HFFc6 (cell line): ENCODE measurements at regions not wholly inside any gene's neighbourhood (a gene's known extent, or its start where the extent isn't known, plus 50 kb on each side); places are given as distances from the start of the nearest gene placed in this dataset.

ENCODE experiments used
- DNase-seq: peaks from one replicate; pipeline ENCODE4 v3.0.0-alpha.2; 2018
- H3K27ac Mint-ChIP-seq: 2 replicates; pipeline ENCODE4 v1.8.0; 2020; ENCODE audit warnings: mild to moderate bottlenecking, mixed read lengths
- H3K27me3 Mint-ChIP-seq: 2 replicates; pipeline ENCODE4 v1.8.0; 2021; ENCODE audit warnings: mild to moderate bottlenecking, moderate library complexity, mixed read lengths; ENCODE audit not compliant: insufficient read depth
- H3K36me3 Mint-ChIP-seq: 2 replicates; pipeline ENCODE4 v1.8.0; 2021; ENCODE audit warnings: low read depth, mixed read lengths
- H3K4me1 Mint-ChIP-seq: 2 replicates; pipeline ENCODE4 v1.8.0; 2020; ENCODE audit warnings: low read depth, mixed read lengths
- H3K4me3 Mint-ChIP-seq: 2 replicates; pipeline ENCODE4 v1.8.0; 2020; ENCODE audit warnings: mild to moderate bottlenecking, moderate library complexity, mixed read lengths
- H3K9me3 Mint-ChIP-seq: 2 replicates; pipeline ENCODE4 v1.8.0; 2020; ENCODE audit warnings: mild to moderate bottlenecking, mixed read lengths
- TF ChIP-seq, protein P1 (sequence below): fragments of 200-600 bp; sonication (generic); IDR thresholded peaks from 2 replicates; pipeline ENCODE4 v1.5.0; 2021; ENCODE audit warnings: antibody characterized with exemption, mild to moderate bottlenecking

DNA sequence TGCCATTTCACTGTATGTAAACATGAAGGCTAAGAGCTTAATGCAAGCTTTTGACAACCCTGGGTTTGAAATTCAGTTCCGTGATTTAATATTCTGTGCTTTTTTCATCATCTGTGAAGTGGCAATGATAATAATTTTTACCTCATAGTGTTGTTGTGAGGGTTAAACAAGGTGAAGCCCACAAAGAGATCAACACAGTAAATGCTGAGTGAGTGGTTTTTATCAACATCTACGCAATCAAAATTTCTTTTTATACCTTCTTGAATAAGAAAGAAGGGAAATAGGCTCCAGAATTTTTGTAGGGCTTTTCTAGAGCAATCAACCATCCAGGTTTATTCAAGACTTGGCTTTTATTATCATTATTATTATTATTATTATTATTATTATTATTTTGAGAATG is 490.8 kb downstream of the SOX5 start:
- Mint-ChIP-seq H3K9me3 (peaks cover 38% of the 10 kb centered on the region), H3K27me3 (no peaks in the 10 kb centered on the region), H3K36me3 (no peaks in the 10 kb centered on the region), H3K27ac (no peak overlapping the region), H3K4me1 (no peaks in the 10 kb centered on the region), H3K4me3 (no peak overlapping the region)
- TF ChIP-seq, protein P1, sequence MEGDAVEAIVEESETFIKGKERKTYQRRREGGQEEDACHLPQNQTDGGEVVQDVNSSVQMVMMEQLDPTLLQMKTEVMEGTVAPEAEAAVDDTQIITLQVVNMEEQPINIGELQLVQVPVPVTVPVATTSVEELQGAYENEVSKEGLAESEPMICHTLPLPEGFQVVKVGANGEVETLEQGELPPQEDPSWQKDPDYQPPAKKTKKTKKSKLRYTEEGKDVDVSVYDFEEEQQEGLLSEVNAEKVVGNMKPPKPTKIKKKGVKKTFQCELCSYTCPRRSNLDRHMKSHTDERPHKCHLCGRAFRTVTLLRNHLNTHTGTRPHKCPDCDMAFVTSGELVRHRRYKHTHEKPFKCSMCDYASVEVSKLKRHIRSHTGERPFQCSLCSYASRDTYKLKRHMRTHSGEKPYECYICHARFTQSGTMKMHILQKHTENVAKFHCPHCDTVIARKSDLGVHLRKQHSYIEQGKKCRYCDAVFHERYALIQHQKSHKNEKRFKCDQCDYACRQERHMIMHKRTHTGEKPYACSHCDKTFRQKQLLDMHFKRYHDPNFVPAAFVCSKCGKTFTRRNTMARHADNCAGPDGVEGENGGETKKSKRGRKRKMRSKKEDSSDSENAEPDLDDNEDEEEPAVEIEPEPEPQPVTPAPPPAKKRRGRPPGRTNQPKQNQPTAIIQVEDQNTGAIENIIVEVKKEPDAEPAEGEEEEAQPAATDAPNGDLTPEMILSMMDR = no peak
- DNase-seq = no peak

DNA sequence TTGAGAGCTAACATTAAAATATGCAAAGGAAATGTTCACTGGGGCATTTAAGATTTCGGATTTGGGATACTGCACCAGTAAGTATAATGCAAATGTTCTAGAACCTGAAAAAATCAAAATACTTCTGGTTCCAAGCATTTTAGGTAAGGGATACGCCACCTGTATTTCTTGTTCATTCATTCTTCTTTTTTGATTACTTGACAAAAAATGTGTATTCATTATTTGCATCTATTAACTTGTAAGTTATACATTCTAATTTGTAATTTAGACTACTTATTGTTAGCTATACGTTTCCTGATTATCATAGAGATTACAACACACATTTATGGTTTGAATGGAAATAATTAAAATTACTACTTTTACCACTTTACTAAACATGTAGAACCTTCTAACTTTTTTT is 486.9 kb downstream of the SOX5 start:
- no peak for DNase-seq
- H3K4me3 Mint-ChIP-seq = no peak overlapping the region
- no peaks in the 10 kb centered on the region; the same call in 1 of the 2 replicates for H3K36me3 Mint-ChIP-seq
- TF ChIP-seq, protein P1 = no peak
- no peak overlapping the region for H3K27ac Mint-ChIP-seq
- H3K9me3 Mint-ChIP-seq = peaks cover 47% of the 10 kb centered on the region
- H3K4me1 Mint-ChIP-seq = no peaks in the 10 kb centered on the region
- H3K27me3 Mint-ChIP-seq = no peaks in the 10 kb centered on the region; the same call in none of the 2 replicates

DNA sequence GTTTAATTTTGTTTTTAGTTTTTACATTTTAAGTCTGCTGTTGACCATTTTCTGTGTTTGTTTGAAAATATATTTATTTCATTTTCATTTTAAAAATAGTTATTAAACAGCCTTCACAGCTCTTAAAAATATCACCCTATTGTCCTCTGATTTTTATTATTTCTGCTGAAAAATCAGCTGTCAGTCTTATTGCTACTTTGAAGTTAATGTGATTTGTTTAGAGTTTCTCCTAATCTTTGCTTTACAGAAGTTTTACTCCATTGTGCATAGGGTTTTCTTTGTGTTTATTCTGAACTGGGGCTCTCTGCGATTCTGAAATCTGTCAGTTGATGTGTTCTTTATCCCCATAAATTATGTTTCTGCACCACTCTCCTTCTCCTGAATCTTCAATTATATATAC is 486.3 kb downstream of the SOX5 start:
- H3K27me3 Mint-ChIP-seq = no peaks in the 10 kb centered on the region; the same call in none of the 2 replicates
- TF ChIP-seq, protein P1 = no peak
- peaks cover 47% of the 10 kb centered on the region for H3K9me3 Mint-ChIP-seq
- H3K27ac Mint-ChIP-seq = no peak overlapping the region
- no peak overlapping the region for H3K4me3 Mint-ChIP-seq
- no peaks in the 10 kb centered on the region for H3K4me1 Mint-ChIP-seq
- DNase-seq = no peak
- no peaks in the 10 kb centered on the region; the same call in 1 of the 2 replicates for H3K36me3 Mint-ChIP-seq

DNA sequence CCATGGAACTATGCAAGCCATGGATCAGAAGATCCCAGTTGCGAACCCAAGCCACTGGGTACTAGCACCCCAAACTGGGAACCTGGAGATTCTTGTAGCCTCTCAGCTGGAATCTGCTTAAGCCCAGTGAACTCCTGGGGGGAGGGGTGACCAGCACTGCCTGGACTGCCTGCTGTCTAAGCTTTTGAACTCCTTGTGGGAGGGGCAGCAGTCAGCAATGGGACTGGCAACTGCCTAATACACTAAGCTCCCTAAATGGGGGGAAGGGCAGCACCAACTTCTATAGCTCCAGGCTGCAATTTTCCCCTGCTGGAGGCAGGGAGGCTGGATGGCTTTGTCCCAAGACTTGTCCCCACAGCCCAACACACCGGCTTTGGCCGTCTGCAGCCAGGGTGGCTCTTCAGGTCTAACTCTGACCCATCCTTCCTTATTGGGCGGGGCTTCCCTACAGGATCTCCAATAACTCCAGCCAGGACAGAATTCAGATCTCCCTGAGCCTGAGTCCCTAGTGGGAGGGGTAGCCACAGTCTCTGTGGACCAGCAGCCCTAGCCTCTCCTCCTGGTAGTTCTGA is 485.1 kb downstream of the SOX5 start:
- Mint-ChIP-seq H3K9me3 (peaks cover 55% of the 10 kb centered on the region), H3K36me3 (no peaks in the 10 kb centered on the region; the same call in 1 of the 2 replicates), H3K27me3 (no peaks in the 10 kb centered on the region; the same call in none of the 2 replicates), H3K4me1 (no peaks in the 10 kb centered on the region), H3K27ac (no peak overlapping the region), H3K4me3 (no peak overlapping the region)
- no peak for DNase-seq
- TF ChIP-seq, protein P1 = no peak

DNA sequence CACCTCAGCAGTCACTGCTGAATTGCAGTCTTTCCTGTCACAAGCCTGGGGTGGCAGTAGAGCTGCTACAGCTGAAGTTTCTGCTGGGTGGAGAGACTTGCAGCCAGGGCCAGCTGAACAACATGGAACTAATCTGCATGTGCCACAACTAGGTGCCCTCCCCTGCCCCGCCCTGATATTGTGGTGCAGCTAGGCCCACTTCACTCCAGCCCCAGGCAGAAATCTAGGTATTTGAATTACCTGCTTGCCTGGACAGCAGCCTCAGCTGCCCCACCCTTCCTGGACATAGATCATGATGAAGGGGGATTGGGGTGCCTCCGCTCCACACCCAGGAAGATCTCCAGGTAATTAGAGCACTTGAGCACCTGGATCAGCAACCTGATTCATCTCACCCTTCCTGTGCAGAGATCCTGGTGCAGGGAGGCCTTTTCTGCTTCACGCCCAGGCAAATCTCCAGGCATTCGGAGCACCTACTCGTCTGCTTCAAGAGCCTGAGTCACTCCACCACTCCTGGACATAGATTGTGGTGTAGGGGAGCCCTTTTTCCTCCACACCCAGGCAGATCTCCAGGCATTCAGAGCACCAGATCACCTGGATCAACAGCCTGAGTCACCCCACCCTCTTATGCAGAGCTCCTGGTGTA is 477.0 kb downstream of the SOX5 start:
- DNase-seq = no peak
- Mint-ChIP-seq H3K36me3 (no peaks in the 10 kb centered on the region), H3K4me1 (no peaks in the 10 kb centered on the region), H3K4me3 (no peak overlapping the region), H3K27me3 (no peaks in the 10 kb centered on the region), H3K9me3 (peaks cover 69% of the 10 kb centered on the region), H3K27ac (no peak overlapping the region)
- TF ChIP-seq, protein P1 = no peak
